ENCODE measurements at regions not wholly inside any gene's neighbourhood (a gene's known extent, or its start where the extent isn't known, plus 50 kb on each side); places are given as distances from the start of the nearest gene placed in this dataset.

DNA sequence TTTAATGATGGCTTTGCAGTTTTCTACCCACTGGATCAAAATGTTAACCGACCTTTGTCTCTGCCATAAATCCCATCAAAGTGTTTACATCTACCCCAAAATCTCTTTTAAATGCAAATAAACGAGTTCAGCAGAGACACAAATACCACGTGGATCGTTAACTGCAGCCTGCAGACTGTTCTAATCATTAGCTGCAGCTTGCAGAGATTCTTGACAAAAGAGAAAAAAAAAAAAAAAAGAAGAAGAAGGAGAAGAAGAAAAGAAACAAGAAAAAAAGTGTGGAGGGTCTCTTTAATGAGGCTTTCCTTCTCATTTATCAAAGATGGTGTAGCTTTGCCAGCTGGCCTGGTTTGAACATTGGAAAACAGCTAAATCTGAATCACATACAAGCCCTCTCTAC lies 275.7 kb downstream of the NEDD1 start:
- no peak for DNase-seq

DNA sequence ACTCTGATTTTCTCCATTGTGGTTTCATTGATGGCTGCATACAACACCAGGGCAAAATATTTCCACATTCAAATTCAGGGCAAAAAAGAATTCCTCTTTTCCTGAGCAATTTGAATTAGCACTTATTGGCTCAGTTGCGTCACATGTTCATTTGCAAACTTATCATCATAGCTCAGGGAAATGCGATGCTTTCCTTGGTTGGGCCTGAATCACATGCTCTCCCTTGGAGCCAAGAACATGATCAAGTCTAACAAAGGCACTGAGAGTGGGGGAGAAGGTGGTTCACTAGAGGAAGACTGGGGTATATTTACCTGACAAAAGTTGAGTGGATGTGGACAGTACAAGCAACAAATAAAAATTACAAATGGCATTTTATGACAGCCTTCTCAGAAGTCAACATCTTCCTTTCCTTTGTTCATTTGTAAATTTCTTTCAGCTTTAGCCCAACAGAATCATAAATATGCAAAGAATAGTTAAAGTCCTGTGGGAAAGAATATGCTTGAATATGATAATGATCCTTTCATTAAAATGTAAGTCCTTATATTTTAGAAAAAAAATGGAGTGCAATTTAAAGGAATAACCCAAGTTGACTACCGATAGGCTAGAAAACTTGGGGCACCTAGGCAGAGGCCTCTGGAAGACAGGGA lies 277.2 kb downstream of the NEDD1 start:
- DNase-seq, result no peak

DNA sequence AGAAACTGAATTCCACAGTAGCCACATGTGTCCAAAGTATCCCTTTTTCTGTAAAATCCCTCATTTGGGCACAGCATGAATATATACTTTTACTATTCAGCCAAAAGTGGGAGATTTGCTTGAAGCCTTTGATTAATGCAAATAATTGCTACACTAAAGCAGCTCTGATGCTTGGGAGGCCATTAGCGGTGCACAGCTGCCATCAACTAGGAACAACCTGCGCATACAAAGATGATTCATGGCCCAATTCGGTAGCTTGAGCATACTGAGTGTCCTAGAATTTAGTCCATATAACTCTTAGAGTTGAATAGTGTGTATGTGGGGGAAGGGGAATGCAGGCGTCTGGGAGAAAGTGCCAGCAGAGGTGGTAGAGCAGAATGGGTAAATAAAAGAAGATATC lies 277.0 kb upstream of the RMST start:
- DNase-seq, result no peak

DNA sequence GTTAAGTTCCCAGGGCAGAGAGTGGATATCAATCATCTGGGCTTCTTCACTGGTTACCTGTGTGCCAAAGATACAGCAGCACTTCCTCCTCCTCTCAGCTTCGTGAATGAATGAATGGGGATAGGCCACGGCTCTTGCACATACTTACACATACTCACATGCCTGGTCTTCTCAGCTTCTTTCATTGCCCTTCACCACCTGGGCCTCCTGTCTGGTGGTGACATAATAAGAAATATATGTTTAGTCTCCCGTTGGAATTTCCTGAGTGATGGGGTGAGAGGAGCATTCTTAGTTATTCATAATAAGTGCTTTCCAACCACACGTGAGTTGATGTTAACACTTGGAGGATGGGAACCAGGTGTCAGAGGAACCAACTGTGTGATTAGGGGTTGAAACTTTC lies 268.1 kb upstream of the RMST start:
- DNase-seq, result no peak

DNA sequence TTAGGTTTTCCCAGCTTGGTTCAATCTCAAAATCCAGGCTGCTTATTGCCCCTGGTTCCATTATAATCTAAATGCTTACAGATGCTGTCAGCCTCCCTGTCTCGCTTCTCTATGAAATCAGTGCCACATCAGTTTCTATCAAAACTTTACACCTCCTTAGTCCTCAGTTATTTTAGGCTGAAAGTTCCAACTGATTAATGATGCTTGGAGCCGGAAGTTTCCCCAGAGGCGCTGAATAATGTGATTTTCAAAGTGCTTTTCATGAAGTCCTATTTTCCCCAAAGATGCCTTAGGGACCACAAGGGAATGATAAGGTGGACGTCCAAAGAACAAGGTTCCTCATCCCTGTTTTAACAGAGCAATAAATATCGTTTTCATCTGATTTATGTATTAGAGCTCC lies 262.4 kb upstream of the RMST start:
- no peak for DNase-seq

DNA sequence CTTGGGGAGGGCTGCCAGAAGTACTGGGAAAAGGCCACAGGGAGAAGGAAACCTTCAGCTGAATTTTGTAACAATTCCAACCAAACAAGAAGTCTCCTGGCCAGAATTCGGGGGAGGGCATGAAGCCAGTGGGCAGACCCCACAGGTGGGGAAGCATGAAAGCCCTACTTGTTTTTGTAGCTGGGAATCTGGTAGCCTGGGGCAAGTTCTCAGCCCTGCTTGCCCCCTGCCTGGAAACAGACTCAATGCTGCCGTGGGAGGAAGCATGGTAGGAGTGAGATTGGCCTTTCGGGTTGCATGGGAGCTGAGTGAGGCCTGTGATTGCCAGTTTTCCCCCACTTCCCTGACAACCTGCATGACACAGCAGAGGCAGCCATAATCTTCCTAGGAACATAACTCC lies 259.2 kb upstream of the RMST start:
- no peak for DNase-seq

DNA sequence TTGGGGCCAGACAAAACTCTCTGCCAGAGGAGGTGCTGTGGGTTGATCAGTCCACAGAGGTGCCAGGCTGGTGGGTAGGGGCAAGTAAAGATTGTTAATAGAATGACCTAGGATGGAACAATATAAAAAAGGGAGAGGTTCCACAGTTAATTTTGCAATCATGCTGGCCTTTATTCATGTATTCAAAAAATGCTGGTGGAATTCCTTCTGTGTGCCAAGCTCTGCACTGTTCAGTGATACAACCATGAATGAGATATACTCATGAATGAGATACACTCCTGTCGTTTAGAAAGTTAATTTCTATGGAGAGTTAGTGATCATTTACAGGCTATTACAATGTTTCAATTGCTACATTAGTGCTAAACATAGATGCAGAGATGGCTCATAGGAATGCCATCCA lies 252.6 kb upstream of the RMST start:
- no peak for DNase-seq

DNA sequence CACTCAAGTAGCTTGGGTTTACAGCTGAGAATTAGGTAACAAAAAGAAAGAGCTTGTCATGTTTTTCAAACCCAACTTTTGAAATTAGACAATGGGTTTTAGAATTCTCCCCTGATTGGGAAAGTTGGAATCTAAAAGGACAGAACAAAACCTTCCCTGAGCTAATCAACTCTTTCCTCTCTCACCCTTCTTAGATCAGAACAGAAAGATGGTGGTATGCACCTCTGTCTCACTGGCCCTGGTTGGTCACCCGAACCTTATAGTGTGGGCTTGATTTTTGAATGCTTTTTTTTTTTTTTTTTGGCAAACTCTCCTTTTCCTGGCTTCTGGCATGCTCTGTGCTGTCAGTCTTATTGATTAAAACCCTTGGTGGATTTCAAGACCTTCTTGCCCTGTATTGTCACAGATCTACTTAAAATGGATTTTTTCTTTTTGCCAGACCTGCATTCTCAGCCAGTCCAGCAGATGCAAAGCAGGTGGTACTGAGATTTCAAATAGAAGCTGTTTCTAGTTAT lies 251.1 kb upstream of the RMST start:
- no peak for DNase-seq

DNA sequence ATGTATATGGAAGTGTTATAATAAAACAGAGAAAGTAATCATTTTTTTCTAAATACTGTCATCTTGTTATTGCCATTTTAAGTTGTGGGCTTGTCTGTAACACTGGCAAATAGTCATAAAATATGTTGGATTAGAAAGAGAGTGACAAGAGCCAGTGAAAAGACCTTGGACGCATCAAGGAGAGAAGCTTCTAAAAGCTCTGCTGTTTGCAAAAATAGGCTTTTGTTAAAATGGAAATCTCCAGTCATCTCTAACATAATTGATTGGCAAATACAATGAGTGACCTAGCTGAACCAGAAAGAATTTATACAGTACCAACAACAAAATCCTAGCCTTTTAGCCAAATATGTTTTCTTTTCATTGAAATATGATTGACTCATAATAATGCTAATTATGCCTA lies 245.8 kb upstream of the RMST start:
- no peak for DNase-seq

DNA sequence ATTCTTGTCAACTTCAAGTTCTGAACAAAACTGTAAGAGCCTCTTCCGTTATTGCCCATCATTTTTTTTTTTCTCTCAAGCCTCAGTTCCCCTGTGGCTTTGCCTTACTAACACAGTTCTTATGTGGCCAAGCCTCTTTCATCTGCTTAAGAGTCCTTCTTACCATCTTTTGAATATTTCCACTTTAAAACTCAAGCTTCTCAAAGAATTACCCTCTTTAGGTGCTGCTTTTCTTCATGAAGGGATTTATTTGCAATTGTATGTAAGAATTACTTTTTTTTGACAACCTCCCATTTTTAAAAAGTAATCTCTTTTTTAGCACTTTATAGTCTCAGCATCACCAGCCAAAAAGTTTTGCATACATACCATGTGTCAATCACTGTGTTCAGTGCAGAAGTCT lies 240.2 kb upstream of the RMST start:
- no peak for DNase-seq

DNA sequence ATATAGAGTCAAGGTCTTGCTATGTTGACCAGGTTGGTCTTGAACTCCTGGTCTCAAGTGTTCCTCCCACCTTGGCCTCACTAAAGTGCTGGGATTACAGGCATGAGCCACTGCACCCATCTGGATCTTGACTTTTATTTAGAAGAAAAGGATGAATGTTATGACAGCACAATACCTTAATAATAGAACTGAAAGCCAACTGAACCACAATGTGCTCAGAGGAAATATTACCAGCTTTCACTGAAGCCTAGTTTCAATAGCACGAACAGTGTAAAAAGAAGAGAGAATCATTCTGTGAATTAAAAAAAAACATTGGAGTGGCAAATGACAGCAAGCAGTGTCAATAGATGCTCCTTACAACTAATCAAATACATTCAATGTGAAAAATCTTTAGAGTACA lies 239.2 kb upstream of the RMST start:
- DNase-seq, result no peak

DNA sequence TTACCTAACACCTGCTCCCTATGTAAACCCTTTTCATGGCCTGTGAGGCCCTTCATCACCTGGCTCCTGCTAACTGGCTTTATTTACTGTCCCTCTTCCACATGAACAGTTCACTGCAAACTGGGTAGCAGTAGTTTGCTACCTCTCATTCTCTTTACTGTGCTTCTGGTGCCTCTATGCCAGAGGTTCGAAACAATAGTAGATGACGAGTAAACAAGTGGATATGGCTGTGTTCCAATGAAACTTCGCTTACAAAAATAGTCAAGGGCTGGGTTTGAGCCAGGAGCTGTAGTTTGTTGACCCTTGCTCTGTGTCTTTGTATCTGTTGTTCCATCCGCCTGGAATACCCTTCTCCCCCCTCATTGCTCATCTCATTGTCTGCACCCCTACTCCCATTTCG lies 233.6 kb upstream of the RMST start:
- DNase-seq, result no peak

DNA sequence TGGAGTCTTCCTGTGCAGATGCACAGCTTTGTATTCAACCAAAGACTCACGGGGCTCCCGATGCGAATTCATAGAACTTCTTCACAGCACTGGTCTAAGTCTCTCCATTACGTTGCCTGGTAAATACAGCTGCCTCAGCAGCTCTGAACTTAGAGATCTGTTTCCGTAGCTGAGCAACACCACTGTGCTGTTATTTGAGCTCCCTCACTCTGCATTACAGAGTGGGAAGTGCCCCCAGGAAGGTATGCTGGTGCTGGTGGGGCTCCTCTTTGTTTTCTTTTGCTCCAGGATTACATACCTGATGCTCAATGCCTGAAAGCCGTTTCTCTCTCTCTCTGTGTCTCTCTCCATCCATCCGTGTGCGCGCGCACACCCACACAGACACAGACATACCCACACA lies 227.5 kb upstream of the RMST start:
- no peak for DNase-seq

DNA sequence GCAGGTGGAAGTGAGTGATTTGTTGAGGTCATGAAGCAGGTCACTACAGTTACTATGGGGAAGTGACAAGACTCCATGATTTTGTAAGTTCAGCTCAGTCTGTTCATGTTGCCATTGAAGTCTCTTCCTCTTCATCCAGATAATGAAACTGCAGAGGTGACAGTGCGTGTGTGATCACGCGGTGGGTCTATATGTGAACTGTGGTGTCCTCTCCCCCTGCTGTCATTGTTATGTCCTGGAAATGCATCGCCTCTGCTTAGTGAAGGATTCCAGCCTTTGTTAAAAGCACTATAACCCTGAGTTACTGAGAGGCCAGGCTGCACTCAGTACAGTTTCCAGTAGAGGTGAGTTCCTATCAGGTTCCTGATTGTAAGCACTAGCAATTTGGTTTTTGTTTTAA lies 216.2 kb upstream of the RMST start:
- no peak for DNase-seq

DNA sequence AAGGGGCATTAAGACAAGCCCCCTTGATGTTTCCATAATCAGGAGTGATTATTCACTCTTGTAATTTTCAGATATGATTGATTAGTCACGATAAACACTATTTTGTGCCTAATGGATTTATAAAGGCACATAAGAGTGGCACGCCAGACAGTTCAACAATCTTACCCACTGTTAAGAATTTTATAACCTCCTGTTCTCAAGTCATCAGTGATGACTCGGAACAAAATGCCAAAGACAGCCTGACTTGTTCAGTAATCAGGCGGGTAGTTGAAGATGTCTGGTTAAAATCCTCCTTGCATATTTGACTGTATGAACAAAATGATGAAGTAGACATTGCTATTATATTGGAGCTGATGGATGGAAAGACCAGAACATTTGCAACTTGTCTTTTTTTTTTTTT lies 212.1 kb upstream of the RMST start:
- no peak for DNase-seq

DNA sequence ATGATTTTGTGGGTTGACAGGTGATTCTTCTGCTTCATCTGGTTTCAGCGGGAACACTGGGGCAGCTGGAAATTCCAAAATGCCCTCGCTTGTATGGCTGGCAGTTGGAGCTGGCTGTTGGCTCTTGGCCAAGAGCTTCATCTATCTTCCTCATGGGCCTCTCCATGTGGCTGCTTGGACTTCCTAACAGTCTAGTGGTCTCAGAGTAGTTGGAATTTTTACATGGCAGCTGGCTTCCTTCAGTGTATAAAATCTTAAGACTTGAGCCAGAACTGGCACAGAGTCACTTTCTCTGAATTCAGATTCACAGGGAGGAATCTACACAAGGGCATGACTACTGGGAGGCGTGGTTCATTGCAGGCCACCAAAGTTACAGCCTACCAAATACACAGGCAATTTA lies 204.9 kb upstream of the RMST start:
- DNase-seq, result no peak

DNA sequence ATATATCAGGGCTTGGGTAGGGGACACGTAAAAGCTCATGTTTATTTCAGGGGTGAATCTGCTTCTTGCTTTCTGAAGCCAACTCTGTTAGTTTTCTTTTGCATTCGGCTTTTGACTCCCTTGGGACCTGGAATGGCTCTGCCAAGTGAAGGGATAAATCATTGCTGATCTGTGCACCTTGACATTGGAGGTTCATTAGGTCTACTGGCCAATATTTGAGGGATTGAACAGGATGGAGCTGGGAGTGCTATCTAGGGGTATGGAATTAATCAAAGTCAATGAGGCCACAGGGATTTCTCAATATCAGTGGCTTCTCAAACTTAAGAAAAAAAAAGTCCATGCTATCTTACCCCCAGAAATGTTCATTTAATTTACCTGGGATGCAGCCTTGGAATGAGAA lies 203.5 kb upstream of the RMST start:
- DNase-seq, result no peak

DNA sequence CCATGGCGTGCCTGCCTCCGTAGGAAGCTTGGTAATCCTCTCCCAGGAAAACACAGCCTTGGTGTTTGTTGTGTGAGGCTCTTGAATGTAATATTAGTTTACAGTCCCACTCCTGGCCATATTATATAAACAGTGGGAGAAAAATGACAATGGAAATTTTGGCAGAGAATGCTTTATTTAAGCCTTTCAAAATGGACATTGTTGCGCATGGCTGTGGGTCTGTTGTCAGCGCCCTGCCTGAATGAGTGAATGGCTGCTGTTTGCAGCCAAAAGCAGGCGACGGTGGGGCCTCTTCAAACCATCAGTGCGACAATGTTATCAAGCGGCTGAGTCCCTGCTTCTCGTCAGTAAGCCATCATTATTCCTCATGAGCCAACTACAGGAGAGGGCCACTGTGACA lies 201.8 kb upstream of the RMST start:
- no peak for DNase-seq

DNA sequence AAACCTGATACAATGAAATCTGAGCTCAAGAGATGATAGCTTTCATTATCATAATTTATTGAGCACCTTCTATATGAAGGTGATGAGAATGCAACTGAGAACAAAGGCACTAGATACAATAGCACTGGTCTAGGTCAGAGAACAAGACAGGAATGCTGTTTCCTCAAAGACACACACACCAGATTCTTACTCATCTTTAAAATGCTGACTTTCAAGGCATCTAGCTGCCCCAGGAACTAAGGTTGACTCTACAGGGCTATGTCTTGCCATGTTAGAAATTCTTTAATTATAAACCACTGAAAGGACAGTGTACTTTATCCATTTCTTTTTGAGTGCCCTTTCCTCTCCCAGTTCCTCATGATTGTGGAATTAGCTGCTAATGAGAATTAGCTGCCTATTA lies 195.4 kb upstream of the RMST start:
- DNase-seq, result no peak

DNA sequence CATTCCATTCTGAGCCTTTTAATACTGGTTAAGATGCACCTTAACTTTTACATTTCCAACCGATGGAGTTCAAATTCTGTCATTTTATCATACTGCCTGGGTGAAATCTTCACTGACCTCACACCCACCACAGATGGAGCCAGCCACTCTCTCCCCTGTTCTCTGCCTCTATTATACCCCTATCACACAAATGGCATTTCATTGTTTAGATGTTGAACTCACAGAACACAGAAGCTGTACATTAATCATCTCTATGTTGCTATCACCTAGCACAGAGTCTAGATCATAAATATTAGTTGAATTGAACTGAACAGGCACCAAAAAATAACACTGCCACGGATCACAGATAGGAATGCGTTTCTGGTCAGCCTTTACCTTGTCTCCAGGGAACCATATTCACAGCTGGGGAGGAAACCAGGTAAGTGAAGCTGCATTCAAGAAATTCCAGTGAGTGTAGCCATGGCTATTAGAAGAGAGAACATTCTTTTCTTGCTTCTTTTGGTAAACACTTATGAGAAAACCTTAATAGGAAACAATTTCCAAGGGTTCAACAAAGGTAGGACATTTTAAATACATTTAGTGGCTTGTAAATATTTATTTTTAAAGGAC lies 194.9 kb upstream of the RMST start:
- no peak for DNase-seq

DNA sequence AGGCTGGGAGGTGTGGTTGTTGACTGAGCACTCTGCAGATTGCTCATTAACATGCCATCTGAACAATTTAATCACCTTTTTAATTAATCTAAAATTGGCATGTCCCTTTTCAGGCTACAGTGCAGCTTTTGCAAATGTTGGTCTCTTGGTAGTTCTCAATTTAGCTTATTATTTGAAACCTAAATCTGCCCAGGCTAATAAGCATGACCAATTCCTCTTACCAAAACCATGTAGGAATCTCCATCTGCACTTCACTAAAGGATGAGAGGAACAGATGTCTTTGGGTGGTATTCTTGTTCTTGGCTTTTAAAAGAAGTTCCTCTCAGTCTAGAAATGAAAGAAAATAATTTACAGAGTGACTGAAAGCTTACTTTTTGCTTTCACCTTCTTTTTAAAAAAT lies 190.1 kb upstream of the RMST start:
- no peak for DNase-seq

DNA sequence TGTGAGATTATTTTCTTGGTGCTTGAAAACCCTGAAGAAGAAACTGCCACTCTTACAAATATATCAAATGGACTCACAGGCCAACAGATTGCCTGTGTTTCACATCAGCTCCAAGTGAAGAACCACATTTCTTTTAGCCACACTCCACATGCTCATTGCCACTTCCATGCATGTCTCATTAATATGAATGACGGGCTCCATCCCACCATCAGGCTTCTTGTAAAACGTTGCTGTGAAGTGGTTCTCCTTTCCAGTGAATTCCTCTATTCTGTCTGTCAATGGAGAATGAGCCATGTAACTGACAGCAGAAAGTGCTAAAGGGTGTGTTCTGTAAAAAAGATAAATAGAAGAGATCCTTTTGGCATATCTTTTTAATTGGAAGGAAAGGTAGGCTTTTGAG lies 188.2 kb upstream of the RMST start:
- DNase-seq, result no peak

DNA sequence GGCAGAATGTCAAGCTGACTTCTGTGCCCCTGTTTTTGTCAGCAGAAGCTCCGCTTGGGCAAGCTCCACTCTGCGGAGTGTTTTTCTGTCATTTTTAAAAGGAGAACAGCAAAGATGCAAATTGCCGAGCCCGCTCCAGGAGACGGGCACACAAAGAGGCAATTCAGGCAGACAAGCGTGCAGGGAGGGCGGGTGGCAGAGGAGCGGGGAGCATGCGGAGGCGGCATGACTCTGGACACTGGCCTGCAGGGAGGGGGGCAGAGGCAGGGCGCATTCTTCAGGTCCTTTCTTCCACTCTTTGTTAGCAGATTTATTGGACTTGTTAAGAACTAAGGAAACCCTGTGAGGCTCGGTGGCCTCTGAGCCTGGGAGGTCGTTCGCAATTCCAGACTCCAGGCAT lies 187.3 kb upstream of the RMST start:
- no peak for DNase-seq

DNA sequence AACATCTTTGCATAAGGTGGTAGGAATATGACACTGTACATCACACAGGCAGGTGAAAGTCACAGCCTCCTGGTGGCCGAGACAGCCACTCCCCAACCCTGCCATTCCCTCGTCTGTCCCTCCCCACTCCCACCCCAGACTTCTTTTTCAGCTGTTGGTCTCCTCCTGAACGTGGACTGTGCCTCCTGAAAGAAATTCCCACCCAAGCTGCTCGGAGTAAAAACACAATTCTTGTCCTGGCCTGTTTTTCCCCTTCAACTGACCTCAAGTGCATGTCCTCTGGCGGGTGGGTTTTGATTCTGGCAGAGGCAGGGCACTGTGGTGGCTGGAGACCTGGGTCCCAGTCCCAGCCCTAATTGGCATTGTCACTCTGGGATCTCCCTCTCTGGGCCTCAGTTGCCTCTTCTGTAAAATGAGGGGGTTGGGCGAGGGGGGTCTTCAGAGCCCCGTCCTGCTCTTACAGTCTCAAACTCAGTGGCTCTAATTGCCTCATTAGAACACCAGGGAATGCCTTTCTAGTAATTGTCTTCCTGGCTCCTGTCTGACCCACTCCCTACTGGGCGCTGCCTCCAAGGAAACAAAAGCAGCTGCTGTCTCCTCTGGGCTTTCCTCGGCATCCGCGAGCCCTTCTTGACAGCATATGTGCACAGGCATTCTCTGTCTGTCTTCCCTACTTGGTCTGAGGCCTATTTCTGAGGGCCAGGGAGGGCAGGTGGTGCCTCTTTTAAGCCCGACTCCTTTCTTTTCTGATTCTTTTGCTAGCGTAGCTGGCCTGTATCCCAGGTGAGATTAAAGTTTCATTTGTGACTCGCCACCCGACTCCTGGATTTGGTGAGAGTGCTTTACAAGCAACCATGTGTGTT lies 186.6 kb upstream of the RMST start:
- DNase-seq, result no peak
